ENCODE measurements at regions not wholly inside any gene's neighbourhood (a gene's known extent, or its start where the extent isn't known, plus 50 kb on each side); places are given as distances from the start of the nearest gene placed in this dataset.

DNA sequence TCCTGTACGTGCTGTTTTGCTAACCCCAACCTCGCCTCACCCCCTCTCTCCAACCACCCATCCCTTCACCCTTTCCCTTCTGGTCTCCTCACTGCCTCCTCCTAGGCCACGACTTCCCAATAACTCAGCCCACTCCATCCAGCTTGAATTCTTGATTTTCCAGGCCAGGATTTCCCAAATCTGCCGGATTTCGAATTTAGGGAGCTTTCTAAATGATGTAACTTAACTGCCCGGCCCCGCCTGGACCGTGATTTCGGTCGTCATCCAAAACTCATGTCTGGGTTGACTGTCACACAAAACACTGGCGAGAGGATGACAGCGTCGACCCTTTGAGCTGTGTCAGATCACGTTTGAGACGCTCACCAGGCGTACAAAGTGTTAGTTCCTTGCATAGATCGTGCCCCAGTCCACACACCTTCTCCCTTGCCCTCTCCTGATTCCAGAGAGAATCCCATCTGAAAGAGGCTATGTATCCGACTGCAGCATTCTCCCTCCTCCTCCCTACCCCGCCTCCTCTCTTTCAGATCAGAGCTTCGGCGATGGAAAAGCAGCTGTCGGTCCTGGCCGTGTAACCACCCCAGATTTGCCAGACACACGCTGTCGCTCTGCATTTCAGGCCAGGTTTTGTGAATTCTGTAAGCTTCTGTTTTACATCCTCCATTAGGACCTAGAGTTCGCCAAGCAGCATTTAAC, 168.2 kb downstream of the GPX5 start:
- ChIA-PET CTCF (interaction anchor here (0.6 to 1.8 kb wide), 12 partner anchors 16 to 338 kb away, joined by 3 to 6 read pairs (median 4); no protein-coding TSS in a partner anchor), POLR2A (no interaction called here)
- peak overlapping the region; percentile 94 for H3K4me3 Mint-ChIP-seq
- no peak overlapping the region for H3K27ac Mint-ChIP-seq
- TF ChIP-seq, protein P1, sequence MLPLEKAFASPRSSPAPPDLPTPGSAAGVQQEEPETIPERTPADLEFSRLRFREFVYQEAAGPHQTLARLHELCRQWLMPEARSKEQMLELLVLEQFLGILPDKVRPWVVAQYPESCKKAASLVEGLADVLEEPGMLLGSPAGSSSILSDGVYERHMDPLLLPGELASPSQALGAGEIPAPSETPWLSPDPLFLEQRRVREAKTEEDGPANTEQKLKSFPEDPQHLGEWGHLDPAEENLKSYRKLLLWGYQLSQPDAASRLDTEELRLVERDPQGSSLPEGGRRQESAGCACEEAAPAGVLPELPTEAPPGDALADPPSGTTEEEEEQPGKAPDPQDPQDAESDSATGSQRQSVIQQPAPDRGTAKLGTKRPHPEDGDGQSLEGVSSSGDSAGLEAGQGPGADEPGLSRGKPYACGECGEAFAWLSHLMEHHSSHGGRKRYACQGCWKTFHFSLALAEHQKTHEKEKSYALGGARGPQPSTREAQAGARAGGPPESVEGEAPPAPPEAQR (CRISPR knock-in tag; IDR thresholded peaks at IDR 0.05) = no peak
- TF ChIP-seq, protein P2, sequence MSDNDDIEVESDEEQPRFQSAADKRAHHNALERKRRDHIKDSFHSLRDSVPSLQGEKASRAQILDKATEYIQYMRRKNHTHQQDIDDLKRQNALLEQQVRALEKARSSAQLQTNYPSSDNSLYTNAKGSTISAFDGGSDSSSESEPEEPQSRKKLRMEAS (CRISPR knock-in tag; IDR thresholded peaks at IDR 0.05) = 0 out of 2 replicates have a peak, but pooled peaks have one; percentile 44
- peak; percentile 48 for DNase-seq (ENCODE audit: low spot score)
- no peaks in the 10 kb centered on the region for H3K9me3 Mint-ChIP-seq
- no peaks in the 10 kb centered on the region; the same call in 1 of the 2 replicates for H3K36me3 Mint-ChIP-seq
- H3K4me1 Mint-ChIP-seq = peaks cover 43% of the 10 kb centered on the region
- H3K27me3 Mint-ChIP-seq (ENCODE audit: low read depth) = peaks cover 59% of the 10 kb centered on the region
- peak; percentile 62 for ATAC-seq

DNA sequence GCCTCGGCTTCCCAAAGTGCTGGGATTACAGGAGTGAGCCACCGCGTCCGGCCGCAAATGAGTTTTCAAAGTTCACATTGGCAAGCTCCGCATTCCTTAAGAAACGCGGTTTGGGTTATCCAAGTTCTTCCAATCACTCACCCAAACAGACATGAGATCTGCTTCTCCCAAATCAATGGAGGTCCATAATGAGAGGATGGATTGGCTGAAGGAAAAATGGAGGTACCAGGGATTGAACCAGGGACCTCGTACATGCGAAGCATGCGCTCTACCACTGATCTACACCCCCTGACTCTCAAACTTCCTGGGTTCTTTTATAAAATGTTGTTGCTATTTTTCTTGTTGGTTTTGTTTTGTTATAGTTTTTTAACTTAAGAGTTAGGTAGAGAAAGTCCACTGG, 170.0 kb downstream of the GPX5 start:
- ATAC-seq = no peak; the same call in 1 of the 2 replicates
- CTCF ChIA-PET = interaction anchor here (1.8 kb wide), 1 partner anchor 99 kb away, joined by 4 read pairs; no protein-coding TSS in a partner anchor

More for the DNA sequence above, 170.0 kb downstream of the GPX5 start:
- TF ChIP-seq JAZF1 (CRISPR knock-in tag; IDR thresholded peaks at IDR 0.05) (no peak), FOXP1 (CRISPR knock-in tag; IDR thresholded peaks at IDR 0.05; ENCODE audit: borderline replicate concordance) (no peak), CREM (CRISPR knock-in tag; IDR thresholded peaks at IDR 0.05) (no peak), HMGA2 (CRISPR knock-in tag; IDR thresholded peaks at IDR 0.05) (no peak), ZNF138 (CRISPR knock-in tag; conservative IDR thresholded peaks at IDR 0.05) (no peak), ZNF232 (CRISPR knock-in tag; IDR thresholded peaks at IDR 0.05) (no peak), MXD4 (CRISPR knock-in tag; IDR thresholded peaks at IDR 0.05; ENCODE audit: borderline replicate concordance) (no peak), TP53 (CRISPR knock-in tag; IDR thresholded peaks at IDR 0.05) (no peak), NR3C1 (CRISPR knock-in tag; conservative IDR thresholded peaks at IDR 0.05; ENCODE audit: low read depth) (no peak), ZNF423 (CRISPR knock-in tag; IDR thresholded peaks at IDR 0.05) (no peak), MYBL2 (CRISPR knock-in tag; IDR thresholded peaks at IDR 0.05) (no peak), SMAD4 (CRISPR knock-in tag; IDR thresholded peaks at IDR 0.05) (no peak), SOX15 (CRISPR knock-in tag; IDR thresholded peaks at IDR 0.05) (no peak)
- TF ChIP-seq, protein P3, sequence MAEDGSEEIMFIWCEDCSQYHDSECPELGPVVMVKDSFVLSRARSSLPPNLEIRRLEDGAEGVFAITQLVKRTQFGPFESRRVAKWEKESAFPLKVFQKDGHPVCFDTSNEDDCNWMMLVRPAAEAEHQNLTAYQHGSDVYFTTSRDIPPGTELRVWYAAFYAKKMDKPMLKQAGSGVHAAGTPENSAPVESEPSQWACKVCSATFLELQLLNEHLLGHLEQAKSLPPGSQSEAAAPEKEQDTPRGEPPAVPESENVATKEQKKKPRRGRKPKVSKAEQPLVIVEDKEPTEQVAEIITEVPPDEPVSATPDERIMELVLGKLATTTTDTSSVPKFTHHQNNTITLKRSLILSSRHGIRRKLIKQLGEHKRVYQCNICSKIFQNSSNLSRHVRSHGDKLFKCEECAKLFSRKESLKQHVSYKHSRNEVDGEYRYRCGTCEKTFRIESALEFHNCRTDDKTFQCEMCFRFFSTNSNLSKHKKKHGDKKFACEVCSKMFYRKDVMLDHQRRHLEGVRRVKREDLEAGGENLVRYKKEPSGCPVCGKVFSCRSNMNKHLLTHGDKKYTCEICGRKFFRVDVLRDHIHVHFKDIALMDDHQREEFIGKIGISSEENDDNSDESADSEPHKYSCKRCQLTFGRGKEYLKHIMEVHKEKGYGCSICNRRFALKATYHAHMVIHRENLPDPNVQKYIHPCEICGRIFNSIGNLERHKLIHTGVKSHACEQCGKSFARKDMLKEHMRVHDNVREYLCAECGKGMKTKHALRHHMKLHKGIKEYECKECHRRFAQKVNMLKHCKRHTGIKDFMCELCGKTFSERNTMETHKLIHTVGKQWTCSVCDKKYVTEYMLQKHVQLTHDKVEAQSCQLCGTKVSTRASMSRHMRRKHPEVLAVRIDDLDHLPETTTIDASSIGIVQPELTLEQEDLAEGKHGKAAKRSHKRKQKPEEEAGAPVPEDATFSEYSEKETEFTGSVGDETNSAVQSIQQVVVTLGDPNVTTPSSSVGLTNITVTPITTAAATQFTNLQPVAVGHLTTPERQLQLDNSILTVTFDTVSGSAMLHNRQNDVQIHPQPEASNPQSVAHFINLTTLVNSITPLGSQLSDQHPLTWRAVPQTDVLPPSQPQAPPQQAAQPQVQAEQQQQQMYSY (CRISPR knock-in tag; IDR thresholded peaks at IDR 0.05) = no peak
- TF ChIP-seq, protein P4, sequence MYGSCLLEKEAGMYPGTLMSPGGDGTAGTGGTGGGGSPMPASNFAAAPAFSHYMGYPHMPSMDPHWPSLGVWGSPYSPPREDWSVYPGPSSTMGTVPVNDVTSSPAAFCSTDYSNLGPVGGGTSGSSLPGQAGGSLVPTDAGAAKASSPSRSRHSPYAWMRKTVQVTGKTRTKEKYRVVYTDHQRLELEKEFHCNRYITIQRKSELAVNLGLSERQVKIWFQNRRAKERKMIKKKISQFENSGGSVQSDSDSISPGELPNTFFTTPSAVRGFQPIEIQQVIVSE (CRISPR knock-in tag; IDR thresholded peaks at IDR 0.05; ENCODE audit: borderline replicate concordance) = no peak
- TF ChIP-seq, protein P5, sequence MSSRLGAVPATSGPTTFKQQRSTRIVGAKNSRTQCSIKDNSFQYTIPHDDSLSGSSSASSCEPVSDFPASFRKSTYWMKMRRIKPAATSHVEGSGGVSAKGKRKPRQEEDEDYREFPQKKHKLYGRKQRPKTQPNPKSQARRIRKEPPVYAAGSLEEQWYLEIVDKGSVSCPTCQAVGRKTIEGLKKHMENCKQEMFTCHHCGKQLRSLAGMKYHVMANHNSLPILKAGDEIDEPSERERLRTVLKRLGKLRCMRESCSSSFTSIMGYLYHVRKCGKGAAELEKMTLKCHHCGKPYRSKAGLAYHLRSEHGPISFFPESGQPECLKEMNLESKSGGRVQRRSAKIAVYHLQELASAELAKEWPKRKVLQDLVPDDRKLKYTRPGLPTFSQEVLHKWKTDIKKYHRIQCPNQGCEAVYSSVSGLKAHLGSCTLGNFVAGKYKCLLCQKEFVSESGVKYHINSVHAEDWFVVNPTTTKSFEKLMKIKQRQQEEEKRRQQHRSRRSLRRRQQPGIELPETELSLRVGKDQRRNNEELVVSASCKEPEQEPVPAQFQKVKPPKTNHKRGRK (CRISPR knock-in tag; IDR thresholded peaks at IDR 0.05; ENCODE audit: borderline replicate concordance) = no peak
- TF ChIP-seq, protein P2 (CRISPR knock-in tag; IDR thresholded peaks at IDR 0.05) = no peak
- TF ChIP-seq, protein P6, sequence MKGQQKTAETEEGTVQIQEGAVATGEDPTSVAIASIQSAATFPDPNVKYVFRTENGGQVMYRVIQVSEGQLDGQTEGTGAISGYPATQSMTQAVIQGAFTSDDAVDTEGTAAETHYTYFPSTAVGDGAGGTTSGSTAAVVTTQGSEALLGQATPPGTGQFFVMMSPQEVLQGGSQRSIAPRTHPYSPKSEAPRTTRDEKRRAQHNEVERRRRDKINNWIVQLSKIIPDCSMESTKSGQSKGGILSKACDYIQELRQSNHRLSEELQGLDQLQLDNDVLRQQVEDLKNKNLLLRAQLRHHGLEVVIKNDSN (CRISPR knock-in tag; IDR thresholded peaks at IDR 0.05) = no peak
- TF ChIP-seq, protein P7, sequence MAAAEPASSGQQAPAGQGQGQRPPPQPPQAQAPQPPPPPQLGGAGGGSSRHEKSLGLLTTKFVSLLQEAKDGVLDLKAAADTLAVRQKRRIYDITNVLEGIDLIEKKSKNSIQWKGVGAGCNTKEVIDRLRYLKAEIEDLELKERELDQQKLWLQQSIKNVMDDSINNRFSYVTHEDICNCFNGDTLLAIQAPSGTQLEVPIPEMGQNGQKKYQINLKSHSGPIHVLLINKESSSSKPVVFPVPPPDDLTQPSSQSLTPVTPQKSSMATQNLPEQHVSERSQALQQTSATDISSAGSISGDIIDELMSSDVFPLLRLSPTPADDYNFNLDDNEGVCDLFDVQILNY (CRISPR knock-in tag; IDR thresholded peaks at IDR 0.05) = no peak
- H3K4me1 Mint-ChIP-seq = peaks cover 43% of the 10 kb centered on the region
- peak overlapping the region; percentile 48 for H3K4me3 Mint-ChIP-seq
- no peaks in the 10 kb centered on the region; the same call in 1 of the 2 replicates for H3K36me3 Mint-ChIP-seq
- peaks cover 59% of the 10 kb centered on the region for H3K27me3 Mint-ChIP-seq (ENCODE audit: low read depth)
- POLR2A ChIA-PET = no interaction called here
- no peaks in the 10 kb centered on the region for H3K9me3 Mint-ChIP-seq
- H3K27ac Mint-ChIP-seq = no peak overlapping the region
- no peak for DNase-seq (ENCODE audit: low spot score)

Data from WTC11 (cell line).